HL-60 (cell line): ENCODE measurements at regions not wholly inside any gene's neighbourhood (a gene's known extent, or its start where the extent isn't known, plus 50 kb on each side); places are given as distances from the start of the nearest gene placed in this dataset.

Source experiments
- TF ChIP-seq, protein P1 (sequence below): IDR thresholded peaks from one replicate; pipeline ENCODE4 v1.5.1; 2011; ENCODE audit warnings: low read length, control low read depth, inconsistent platforms; ENCODE audit not compliant: insufficient read depth
- TF ChIP-seq, protein P2 (sequence below): IDR thresholded peaks from 2 replicates; pipeline ENCODE4 v1.6.1; 2012; ENCODE audit warnings: low read depth; ENCODE audit not compliant: insufficient replicate concordance

DNA sequence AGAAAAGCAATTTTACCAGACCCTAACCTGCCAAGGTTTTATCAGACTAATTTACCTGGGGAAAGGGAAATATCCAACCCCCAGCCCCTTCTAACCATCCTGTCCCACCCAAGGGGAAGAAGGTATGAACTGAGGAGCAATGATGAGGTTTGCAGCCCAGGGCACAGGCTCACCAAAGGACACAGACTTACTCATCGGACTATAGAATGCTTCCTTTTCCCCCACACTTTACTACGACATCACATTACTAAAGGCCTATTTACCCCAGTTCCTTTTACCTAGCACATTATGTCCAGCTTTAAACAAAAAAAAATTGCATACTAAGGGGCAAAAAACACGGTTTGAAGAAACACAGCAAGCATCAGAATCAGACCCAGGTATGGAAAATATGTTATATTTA is 94.1 kb upstream of the FST start:
- TF ChIP-seq, protein P1, sequence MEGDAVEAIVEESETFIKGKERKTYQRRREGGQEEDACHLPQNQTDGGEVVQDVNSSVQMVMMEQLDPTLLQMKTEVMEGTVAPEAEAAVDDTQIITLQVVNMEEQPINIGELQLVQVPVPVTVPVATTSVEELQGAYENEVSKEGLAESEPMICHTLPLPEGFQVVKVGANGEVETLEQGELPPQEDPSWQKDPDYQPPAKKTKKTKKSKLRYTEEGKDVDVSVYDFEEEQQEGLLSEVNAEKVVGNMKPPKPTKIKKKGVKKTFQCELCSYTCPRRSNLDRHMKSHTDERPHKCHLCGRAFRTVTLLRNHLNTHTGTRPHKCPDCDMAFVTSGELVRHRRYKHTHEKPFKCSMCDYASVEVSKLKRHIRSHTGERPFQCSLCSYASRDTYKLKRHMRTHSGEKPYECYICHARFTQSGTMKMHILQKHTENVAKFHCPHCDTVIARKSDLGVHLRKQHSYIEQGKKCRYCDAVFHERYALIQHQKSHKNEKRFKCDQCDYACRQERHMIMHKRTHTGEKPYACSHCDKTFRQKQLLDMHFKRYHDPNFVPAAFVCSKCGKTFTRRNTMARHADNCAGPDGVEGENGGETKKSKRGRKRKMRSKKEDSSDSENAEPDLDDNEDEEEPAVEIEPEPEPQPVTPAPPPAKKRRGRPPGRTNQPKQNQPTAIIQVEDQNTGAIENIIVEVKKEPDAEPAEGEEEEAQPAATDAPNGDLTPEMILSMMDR = no peak
- TF ChIP-seq, protein P2, sequence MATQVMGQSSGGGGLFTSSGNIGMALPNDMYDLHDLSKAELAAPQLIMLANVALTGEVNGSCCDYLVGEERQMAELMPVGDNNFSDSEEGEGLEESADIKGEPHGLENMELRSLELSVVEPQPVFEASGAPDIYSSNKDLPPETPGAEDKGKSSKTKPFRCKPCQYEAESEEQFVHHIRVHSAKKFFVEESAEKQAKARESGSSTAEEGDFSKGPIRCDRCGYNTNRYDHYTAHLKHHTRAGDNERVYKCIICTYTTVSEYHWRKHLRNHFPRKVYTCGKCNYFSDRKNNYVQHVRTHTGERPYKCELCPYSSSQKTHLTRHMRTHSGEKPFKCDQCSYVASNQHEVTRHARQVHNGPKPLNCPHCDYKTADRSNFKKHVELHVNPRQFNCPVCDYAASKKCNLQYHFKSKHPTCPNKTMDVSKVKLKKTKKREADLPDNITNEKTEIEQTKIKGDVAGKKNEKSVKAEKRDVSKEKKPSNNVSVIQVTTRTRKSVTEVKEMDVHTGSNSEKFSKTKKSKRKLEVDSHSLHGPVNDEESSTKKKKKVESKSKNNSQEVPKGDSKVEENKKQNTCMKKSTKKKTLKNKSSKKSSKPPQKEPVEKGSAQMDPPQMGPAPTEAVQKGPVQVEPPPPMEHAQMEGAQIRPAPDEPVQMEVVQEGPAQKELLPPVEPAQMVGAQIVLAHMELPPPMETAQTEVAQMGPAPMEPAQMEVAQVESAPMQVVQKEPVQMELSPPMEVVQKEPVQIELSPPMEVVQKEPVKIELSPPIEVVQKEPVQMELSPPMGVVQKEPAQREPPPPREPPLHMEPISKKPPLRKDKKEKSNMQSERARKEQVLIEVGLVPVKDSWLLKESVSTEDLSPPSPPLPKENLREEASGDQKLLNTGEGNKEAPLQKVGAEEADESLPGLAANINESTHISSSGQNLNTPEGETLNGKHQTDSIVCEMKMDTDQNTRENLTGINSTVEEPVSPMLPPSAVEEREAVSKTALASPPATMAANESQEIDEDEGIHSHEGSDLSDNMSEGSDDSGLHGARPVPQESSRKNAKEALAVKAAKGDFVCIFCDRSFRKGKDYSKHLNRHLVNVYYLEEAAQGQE = no peak
